Brain microvascular endothelial cell (primary cell): ENCODE measurements at regions not wholly inside any gene's neighbourhood (a gene's known extent, or its start where the extent isn't known, plus 50 kb on each side); places are given as distances from the start of the nearest gene placed in this dataset.

Experiments used
- DNase-seq: peaks from one replicate; pipeline ENCODE4 v3.0.0-alpha.2; 2020
- H3K27ac ChIP-seq: fragments of 250-450 bp; sonication (Bioruptor Pico); 2 replicates; pipeline ENCODE4 v1.5.1; 2020; ENCODE audit warnings: mild to moderate bottlenecking, moderate library complexity
- H3K27me3 ChIP-seq: fragments of 250-450 bp; sonication (Bioruptor Pico); replicated peaks from 2 replicates; pipeline ENCODE4 v1.5.1; 2020; ENCODE audit warnings: mild to moderate bottlenecking
- H3K36me3 ChIP-seq: fragments of 250-450 bp; sonication (Bioruptor Pico); replicated peaks from 2 replicates; pipeline ENCODE4 v1.5.1; 2020; ENCODE audit warnings: mild to moderate bottlenecking
- H3K4me3 ChIP-seq: 2 replicates; pipeline ENCODE4 v1.5.1; 2011; ENCODE audit warnings: low read depth, mild to moderate bottlenecking, control low read depth, low read length, moderate library complexity
- CTCF ChIP-seq: IDR thresholded peaks from 2 replicates; pipeline ENCODE4 v1.5.1; 2011; ENCODE audit warnings: low read depth, mild to moderate bottlenecking, moderate library complexity, low read length, control low read depth, inconsistent platforms; ENCODE audit errors: missing control alignments
- in situ Hi-C: cut with HindIII; loops from 2 replicates; pipeline ENCODE4 v1.10.0; 2017; ENCODE audit warnings: low sequenced_read_pairs, low pct_ligation_motif_present

GRCh38 chr2:59005836-59006615 is 764.9 kb upstream of the FANCL start:
- no peaks in the 10 kb centered on the region for H3K27me3 ChIP-seq
- H3K4me3 ChIP-seq = no peak overlapping the region
- in situ Hi-C loops = no loop called here
- DNase-seq = no peak
- H3K36me3 ChIP-seq = no peaks in the 10 kb centered on the region
- no peak overlapping the region for H3K27ac ChIP-seq
- TF ChIP-seq CTCF = no peak

GRCh38 chr2:59004621-59005020 is 763.5 kb upstream of the FANCL start:
- DNase-seq = no peak
- Histone ChIP-seq H3K4me3 (no peak overlapping the region), H3K27me3 (no peaks in the 10 kb centered on the region), H3K36me3 (no peaks in the 10 kb centered on the region), H3K27ac (no peak overlapping the region)
- no peak for TF ChIP-seq CTCF
- in situ Hi-C loops = no loop called here

- Histone ChIP-seq H3K27me3 (no peaks in the 10 kb centered on the region), H3K36me3 (no peaks in the 10 kb centered on the region), H3K4me3 (no peak overlapping the region), H3K27ac (peak overlapping the region; percentile 56)
- no peak for TF ChIP-seq CTCF
- in situ Hi-C loops = no loop called here
- peak; percentile 65 for DNase-seq
Measured at GRCh38 chr2:59000796-59001195, 759.7 kb upstream of the FANCL start.

- no peak for TF ChIP-seq CTCF
- peak; percentile 78 for DNase-seq
- H3K27ac ChIP-seq = no peak overlapping the region
- no peaks in the 10 kb centered on the region for H3K36me3 ChIP-seq
- no peak overlapping the region for H3K4me3 ChIP-seq
- H3K27me3 ChIP-seq = no peaks in the 10 kb centered on the region
- in situ Hi-C loops = no loop called here
Measured at GRCh38 chr2:58992062-58992706, 751.1 kb upstream of the FANCL start.

- no peak overlapping the region for H3K27ac ChIP-seq
- H3K4me3 ChIP-seq = no peak overlapping the region
- DNase-seq = no peak
- no peaks in the 10 kb centered on the region for H3K27me3 ChIP-seq
- TF ChIP-seq CTCF = no peak
- in situ Hi-C loops = no loop called here
- no peaks in the 10 kb centered on the region for H3K36me3 ChIP-seq
Measured at GRCh38 chr2:58991357-58991756, 750.2 kb upstream of the FANCL start.
